Spleen (tissue), 7 donors: ENCODE measurements at regions not wholly inside any gene's neighbourhood (a gene's known extent, or its start where the extent isn't known, plus 50 kb on each side); places are given as distances from the start of the nearest gene placed in this dataset.

ENCODE experiments used
- CTCF ChIP-seq, 11 experiments: fragments of 200-600 bp in 7 of 11; fragments of 450-650 bp in 4 of 11; sonication (generic) in 4 of 11; IDR thresholded peaks in 8 of 11; conservative IDR thresholded peaks in 3 of 11; 1 replicate in 7 of 11; 2 replicates in 4 of 11; pipeline versions ENCODE4 v1.4.0 to v1.8.0; 2016 to 2021; ENCODE audit warnings: antibody characterized with exemption in 11 of 11, inconsistent platforms in 4 of 11, mild to moderate bottlenecking in 1 of 11
- POLR2A ChIP-seq, 3 donors: fragments of 450-650 bp; IDR thresholded peaks; one replicate each; pipeline ENCODE4 v1.5.1; 2017; ENCODE audit warnings: antibody characterized with exemption in 3 of 3, mild to moderate bottlenecking in 1 of 3
- POLR2AphosphoS5 ChIP-seq, 3 donors: sonication (generic); formaldehyde crosslinking; IDR thresholded peaks; one replicate each; pipeline ENCODE4 v1.5.1; 2017; ENCODE audit warnings: antibody characterized with exemption in 3 of 3
- donor health status: DM: no; HTN: no; CAD: no; lungs with moderate emphysema.
- donor health status: DM: no; HTN: no; CAD: no.
- donor health status: DM: no; HTN: no; CAD: no.

GRCh38 chr11:112878033-112878601 lies 83.1 kb upstream of the NCAM1 start:
- TF ChIP-seq CTCF (IDR thresholded peaks at IDR 0.05 in 8 of 11, conservative IDR thresholded peaks at IDR 0.05 in 3 of 11) = no peak
- TF ChIP-seq POLR2A (IDR thresholded peaks at IDR 0.05) = no peak
- TF ChIP-seq POLR2AphosphoS5 (IDR thresholded peaks at IDR 0.05) = no peak
